PC-9 (cell line): ENCODE measurements at regions not wholly inside any gene's neighbourhood (a gene's known extent, or its start where the extent isn't known, plus 50 kb on each side); places are given as distances from the start of the nearest gene placed in this dataset.
A peak's percentile ranks its signal among the peaks of the same experiment; 100 is the strongest.

Experiments
- BruUV-seq: library from RNA; stranded (reverse); fragments of 400-500 nt; replicated peaks from 2 replicates; lab custom pipeline; 2021; lab: Mats Ljungman, UMichigan
- CTCF ChIA-PET: fragments of 300-600 bp; sonication (Branson Sonifier 250); formaldehyde crosslinking; loops from one replicate; lab custom pipeline; 2022; ENCODE audit warnings: antibody characterized with exemption; lab: Charles Lee
- POLR2A ChIA-PET: fragments of 300-600 bp; sonication (Branson Sonifier 250); formaldehyde crosslinking; loops from one replicate; lab custom pipeline; 2022; ENCODE audit warnings: antibody characterized with exemption; ENCODE audit not compliant: unreplicated experiment; lab: Charles Lee
- DNase-seq, 2 experiments: peaks; one replicate each; pipeline versions ENCODE4 v3.0.0 to v3.0.0-alpha.2; 2015 to 2022; ENCODE audit warnings: mixed read lengths in 1 of 2
- H2AFZ ChIP-seq: fragments of 200-600 bp; sonication (generic); 2 replicates; pipeline ENCODE4 v1.8.1; 2017; ENCODE audit warnings: antibody characterized with exemption
- H3F3A ChIP-seq: fragments of 200-600 bp; sonication (generic); 2 replicates; pipeline ENCODE4 v1.8.1; 2017; ENCODE audit warnings: antibody characterized with exemption, mild to moderate bottlenecking, low read depth; ENCODE audit not compliant: insufficient read depth
- H3K27ac ChIP-seq: fragments of 200-600 bp; sonication (generic); 2 replicates; pipeline ENCODE4 v1.6.1; 2016; ENCODE audit warnings: mixed run types
- H3K27me3 ChIP-seq: fragments of 200-600 bp; sonication (generic); 2 replicates; pipeline ENCODE4 v1.6.1; 2016; ENCODE audit warnings: low read depth, mixed run types; ENCODE audit not compliant: insufficient read depth
- H3K36me3 ChIP-seq: fragments of 200-600 bp; sonication (generic); 2 replicates; pipeline ENCODE4 v1.6.1; 2016; ENCODE audit warnings: low read depth, mixed run types
- H3K4me1 ChIP-seq: fragments of 200-600 bp; sonication (generic); replicated peaks from 2 replicates; pipeline ENCODE4 v1.6.1; 2016; ENCODE audit warnings: mixed run types; ENCODE audit not compliant: insufficient read depth
- H3K4me2 ChIP-seq: fragments of 200-600 bp; sonication (generic); 2 replicates; pipeline ENCODE4 v1.6.1; 2017; ENCODE audit warnings: mixed run types
- H3K4me3 ChIP-seq: fragments of 200-600 bp; sonication (generic); 2 replicates; pipeline ENCODE4 v1.6.1; 2016; ENCODE audit warnings: mixed run types
- H3K79me2 ChIP-seq: fragments of 200-600 bp; sonication (generic); 2 replicates; pipeline ENCODE4 v1.6.1; 2017; ENCODE audit warnings: low read depth, mixed run types
- H3K9me2 ChIP-seq: fragments of 200-600 bp; sonication (generic); 2 replicates; pipeline ENCODE4 v1.8.1; 2017; ENCODE audit warnings: mild to moderate bottlenecking; ENCODE audit not compliant: insufficient read depth
- H3K9me3 ChIP-seq: fragments of 200-600 bp; sonication (generic); 2 replicates; pipeline ENCODE4 v1.8.1; 2016; ENCODE audit warnings: low read depth; ENCODE audit not compliant: insufficient read depth
- H4K20me1 ChIP-seq: fragments of 200-600 bp; sonication (generic); 2 replicates; pipeline ENCODE4 v1.8.1; 2017; ENCODE audit not compliant: insufficient read depth
- CTCF ChIP-seq: fragments of 200-600 bp; sonication (generic); conservative IDR thresholded peaks from 2 replicates; pipeline ENCODE4 v1.6.1; 2017; ENCODE audit warnings: mixed run types, antibody characterized with exemption, mild to moderate bottlenecking, moderate library complexity
- EZH2 ChIP-seq: fragments of 200-600 bp; sonication (generic); IDR thresholded peaks from 2 replicates; pipeline ENCODE4 v1.8.0; 2017; ENCODE audit warnings: antibody characterized with exemption, low read depth
- intact Hi-C: fragments of 100-400 bp; cut with micrococcal nuclease; formaldehyde crosslinking; loops from one replicate; pipeline ENCODE4 v1.10.0; 2022; ENCODE audit not compliant: unreplicated experiment

- TF ChIP-seq EZH2 (no peak), CTCF (no peak)
- Histone ChIP-seq H3K4me1 (no peaks in the 10 kb centered on the region), H3K27me3 (peaks cover 63% of the 10 kb centered on the region), H2AFZ (no peak overlapping the region), H3K79me2 (no peaks in the 10 kb centered on the region), H3K9me2 (no peaks in the 10 kb centered on the region), H3K9me3 (no peaks in the 10 kb centered on the region), H4K20me1 (no peaks in the 10 kb centered on the region), H3K4me2 (no peak overlapping the region), H3F3A (no peaks in the 10 kb centered on the region), H3K27ac (no peak overlapping the region), H3K36me3 (no peaks in the 10 kb centered on the region), H3K4me3 (no peak overlapping the region)
- ChIA-PET CTCF (no interaction called here), POLR2A (no interaction called here)
- intact Hi-C loops, result no loop called here
- peak in 1 of 2 experiments; percentile 42 for DNase-seq
- BruUV-seq, result no TSS peak
These were observed 81.5 kb upstream of the MSX2 start for GRCh38 chr5:174642816-174643405.

GRCh38 chr5:174644436-174644835, 79.9 kb upstream of the MSX2 start:
- H3K4me2 ChIP-seq, result no peak overlapping the region
- no peaks in the 10 kb centered on the region for H3F3A ChIP-seq
- no peaks in the 10 kb centered on the region for H3K4me1 ChIP-seq
- no peaks in the 10 kb centered on the region for H3K36me3 ChIP-seq
- no peak for DNase-seq
- no peaks in the 10 kb centered on the region for H4K20me1 ChIP-seq
- H3K9me3 ChIP-seq, result no peaks in the 10 kb centered on the region
- H3K4me3 ChIP-seq, result no peak overlapping the region
- H3K79me2 ChIP-seq, result no peaks in the 10 kb centered on the region
- no peak overlapping the region for H3K27ac ChIP-seq
- H3K9me2 ChIP-seq, result no peaks in the 10 kb centered on the region
- no peak for TF ChIP-seq EZH2
- TF ChIP-seq CTCF, result no peak
- H3K27me3 ChIP-seq, result peaks cover 58% of the 10 kb centered on the region
- no TSS peak for BruUV-seq
- POLR2A ChIA-PET, result no interaction called here
- intact Hi-C loops, result no loop called here
- no peak overlapping the region for H2AFZ ChIP-seq
- CTCF ChIA-PET, result no interaction called here

GRCh38 chr5:174644923-174645322, 79.5 kb upstream of the MSX2 start:
- ChIA-PET CTCF (no interaction called here), POLR2A (no interaction called here)
- Histone ChIP-seq H4K20me1 (no peaks in the 10 kb centered on the region), H2AFZ (no peak overlapping the region), H3K27me3 (peaks cover 58% of the 10 kb centered on the region), H3K79me2 (no peaks in the 10 kb centered on the region), H3K9me3 (no peaks in the 10 kb centered on the region), H3K4me2 (no peak overlapping the region), H3F3A (no peaks in the 10 kb centered on the region), H3K4me3 (no peak overlapping the region), H3K9me2 (no peaks in the 10 kb centered on the region), H3K27ac (no peak overlapping the region), H3K4me1 (no peaks in the 10 kb centered on the region), H3K36me3 (no peaks in the 10 kb centered on the region)
- TF ChIP-seq CTCF (no peak), EZH2 (no peak)
- DNase-seq, result no peak
- BruUV-seq, result no TSS peak
- intact Hi-C loops, result no loop called here
